Suprapubic skin (tissue), 4 donors: ENCODE measurements at regions not wholly inside any gene's neighbourhood (a gene's known extent, or its start where the extent isn't known, plus 50 kb on each side); places are given as distances from the start of the nearest gene placed in this dataset.

ENCODE experiments used
- DNase-seq, 2 donors: peaks; one replicate each; pipeline ENCODE4 v3.0.0-alpha.2; 2019; ENCODE audit warnings: low spot score in 2 of 2
- H3K27ac ChIP-seq: fragments of 200-600 bp; sonication (generic); one replicate; pipeline ENCODE4 v1.5.1; 2019
- H3K27me3 ChIP-seq: fragments of 200-600 bp; sonication (generic); one replicate; pipeline ENCODE4 v1.5.1; 2019
- H3K36me3 ChIP-seq: fragments of 200-600 bp; sonication (generic); one replicate; pipeline ENCODE4 v1.5.1; 2019
- H3K4me1 ChIP-seq: fragments of 200-600 bp; sonication (generic); one replicate; pipeline ENCODE4 v1.5.1; 2019
- H3K4me3 ChIP-seq: fragments of 200-600 bp; sonication (generic); one replicate; pipeline ENCODE4 v1.5.1; 2019; ENCODE audit warnings: mild to moderate bottlenecking
- H3K9me3 ChIP-seq: fragments of 200-600 bp; sonication (generic); one replicate; pipeline ENCODE4 v1.5.1; 2019
- CTCF ChIP-seq, 2 donors: fragments of 200-600 bp in 1 of 2; fragments of 450-650 bp in 1 of 2; sonication (generic) in 1 of 2; IDR thresholded peaks; one replicate each; pipeline ENCODE4 v1.5.1; 2016 to 2019; ENCODE audit warnings: antibody characterized with exemption in 2 of 2, mild to moderate bottlenecking in 1 of 2, moderate library complexity in 1 of 2
- EP300 ChIP-seq: sonication (generic); formaldehyde crosslinking; IDR thresholded peaks from one replicate; pipeline ENCODE4 v1.6.1; 2017; ENCODE audit warnings: antibody characterized with exemption
- POLR2A ChIP-seq, 2 donors: fragments of 450-650 bp; IDR thresholded peaks; one replicate each; pipeline ENCODE4 v1.6.1; 2017; ENCODE audit warnings: antibody characterized with exemption in 2 of 2, mild to moderate bottlenecking in 2 of 2, moderate library complexity in 2 of 2
- POLR2AphosphoS5 ChIP-seq, 3 donors: sonication (generic); formaldehyde crosslinking; IDR thresholded peaks; one replicate each; pipeline ENCODE4 v1.6.1; 2017; ENCODE audit warnings: antibody characterized with exemption in 3 of 3
- whole genome bisulfite sequencing: methylation state at CpG from one replicate; pipeline ENCODE4 v1.1.5; 2018; 5-methylcytosine and 5-hydroxymethylcytosine counted together

GRCh38 chrX:16278927-16279326, 111.6 kb downstream of the MAGEB17 start:
- 68% methylated on average over 3 of the region's 3 CpGs for WGBS

DNA sequence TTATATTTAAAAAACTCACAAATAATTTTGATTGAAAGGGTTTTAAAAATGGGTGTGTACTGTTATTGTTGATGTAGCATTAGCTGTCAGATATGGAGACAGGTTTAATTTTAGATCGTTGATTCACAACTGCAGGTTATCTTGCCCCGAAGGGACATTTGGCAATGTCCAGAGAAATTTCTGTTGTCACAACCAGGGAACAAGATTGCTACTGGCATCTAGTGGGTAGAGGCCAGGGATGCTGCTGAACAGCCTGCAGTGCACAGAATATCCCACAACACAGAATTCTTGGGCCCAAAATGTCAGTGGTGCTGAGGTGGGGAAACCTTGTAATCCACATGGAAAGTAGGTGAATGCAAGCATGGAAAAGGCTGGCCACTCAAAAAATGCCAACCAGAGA, 114.9 kb downstream of the MAGEB17 start:
- Histone ChIP-seq H3K9me3 (no peaks in the 10 kb centered on the region), H3K36me3 (no peaks in the 10 kb centered on the region), H3K4me3 (no peak overlapping the region), H3K27me3 (no peaks in the 10 kb centered on the region), H3K27ac (no peak overlapping the region), H3K4me1 (no peaks in the 10 kb centered on the region)
- 72% methylated on average over 2 of the region's 2 CpGs for WGBS
- no peak for DNase-seq
- TF ChIP-seq POLR2A (IDR thresholded peaks at IDR 0.05) (no peak), CTCF (IDR thresholded peaks at IDR 0.05) (no peak), POLR2AphosphoS5 (IDR thresholded peaks at IDR 0.05) (no peak), EP300 (no peak)

More at GRCh38 chrX:16278927-16279326, 111.6 kb downstream of the MAGEB17 start:
- Histone ChIP-seq H3K9me3 (no peaks in the 10 kb centered on the region), H3K4me1 (no peaks in the 10 kb centered on the region), H3K27ac (no peak overlapping the region), H3K36me3 (no peaks in the 10 kb centered on the region), H3K27me3 (no peaks in the 10 kb centered on the region), H3K4me3 (no peak overlapping the region)
- TF ChIP-seq CTCF (IDR thresholded peaks at IDR 0.05), result no peak
- TF ChIP-seq POLR2A (IDR thresholded peaks at IDR 0.05), result no peak
- TF ChIP-seq POLR2AphosphoS5 (IDR thresholded peaks at IDR 0.05), result no peak
- no peak for TF ChIP-seq EP300
- DNase-seq, result no peak

GRCh38 chrX:16284842-16285241, 117.6 kb downstream of the MAGEB17 start:
- Histone ChIP-seq H3K9me3 (no peaks in the 10 kb centered on the region), H3K36me3 (no peaks in the 10 kb centered on the region), H3K4me1 (no peaks in the 10 kb centered on the region), H3K27me3 (no peaks in the 10 kb centered on the region), H3K27ac (no peak overlapping the region), H3K4me3 (no peak overlapping the region)
- no peak for TF ChIP-seq EP300
- DNase-seq, result no peak

DNA sequence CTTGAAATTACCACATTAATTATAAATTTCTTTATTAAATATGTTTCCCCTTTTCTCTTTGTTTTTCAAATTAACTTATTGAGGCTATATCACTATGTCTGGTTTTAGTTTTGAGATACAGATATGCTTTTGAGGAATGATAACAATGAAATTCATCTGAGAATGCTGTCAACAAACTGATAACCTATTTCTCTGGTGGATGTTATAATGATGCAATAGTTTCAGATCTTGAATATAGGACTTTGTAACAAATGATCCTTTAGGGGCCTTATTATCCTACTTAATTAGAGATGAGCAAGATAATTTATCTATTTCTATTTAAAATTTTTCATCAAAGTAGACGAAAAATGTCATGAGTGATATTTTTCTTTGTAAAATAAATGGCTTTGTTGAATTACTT, 123.7 kb downstream of the MAGEB17 start:
- H3K27ac ChIP-seq, result no peak overlapping the region
- WGBS, result 91% methylated on average over 1 of the region's 1 CpG
- no peaks in the 10 kb centered on the region for H3K27me3 ChIP-seq
- DNase-seq, result no peak
- TF ChIP-seq POLR2AphosphoS5 (IDR thresholded peaks at IDR 0.05) (no peak), EP300 (no peak), POLR2A (IDR thresholded peaks at IDR 0.05) (no peak), CTCF (IDR thresholded peaks at IDR 0.05) (no peak)
- no peaks in the 10 kb centered on the region for H3K9me3 ChIP-seq
- H3K4me1 ChIP-seq, result no peaks in the 10 kb centered on the region
- no peak overlapping the region for H3K4me3 ChIP-seq
- H3K36me3 ChIP-seq, result no peaks in the 10 kb centered on the region

DNA sequence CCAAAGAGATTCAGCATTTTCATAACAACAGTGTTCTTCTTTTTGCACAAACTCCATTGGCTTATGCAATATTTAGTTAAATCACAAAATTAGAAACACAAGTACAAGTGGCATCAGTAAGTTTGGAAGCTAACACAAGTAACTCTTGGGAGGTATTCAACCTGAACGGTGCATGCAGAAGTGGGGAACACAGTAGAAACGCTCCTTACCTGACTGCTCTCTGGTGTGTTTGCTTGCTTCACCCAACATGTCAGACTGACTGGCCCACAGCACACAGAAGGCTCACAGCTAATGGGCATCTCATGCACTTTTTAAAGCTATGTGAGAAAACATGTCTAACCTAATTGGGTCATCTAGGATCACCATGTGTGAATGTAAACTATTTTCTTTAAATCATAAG, 133.6 kb downstream of the MAGEB17 start:
- H3K4me1 ChIP-seq, result no peaks in the 10 kb centered on the region
- H3K36me3 ChIP-seq, result no peaks in the 10 kb centered on the region
- H3K27ac ChIP-seq, result no peak overlapping the region
- TF ChIP-seq EP300 (no peak), POLR2AphosphoS5 (IDR thresholded peaks at IDR 0.05) (no peak), POLR2A (IDR thresholded peaks at IDR 0.05) (no peak), CTCF (IDR thresholded peaks at IDR 0.05) (no peak)
- H3K9me3 ChIP-seq, result no peaks in the 10 kb centered on the region
- WGBS, result 87% methylated on average over 2 of the region's 2 CpGs
- H3K27me3 ChIP-seq, result no peaks in the 10 kb centered on the region
- H3K4me3 ChIP-seq, result no peak overlapping the region
- no peak for DNase-seq

- WGBS, result 81% methylated on average over 5 of the region's 5 CpGs
Observed at GRCh38 chrX:16304751-16305150, 137.5 kb downstream of the MAGEB17 start.

More at GRCh38 chrX:16304751-16305150, 137.5 kb downstream of the MAGEB17 start:
- no peaks in the 10 kb centered on the region for H3K27me3 ChIP-seq
- no peaks in the 10 kb centered on the region for H3K36me3 ChIP-seq
- no peak overlapping the region for H3K4me3 ChIP-seq
- no peak for TF ChIP-seq POLR2AphosphoS5 (IDR thresholded peaks at IDR 0.05)
- DNase-seq, result no peak
- no peaks in the 10 kb centered on the region for H3K4me1 ChIP-seq
- no peaks in the 10 kb centered on the region for H3K9me3 ChIP-seq
- H3K27ac ChIP-seq, result no peak overlapping the region
